Stimulated activated CD4-positive, alpha-beta T cell treated with anti-CD3 and anti-CD28 coated beads, Interleukin-12 subunit alpha, Interleukin-12 subunit beta, amount 100 ng/mL, for 48 hours (primary cell): ENCODE measurements at regions not wholly inside any gene's neighbourhood (a gene's known extent, or its start where the extent isn't known, plus 50 kb on each side); places are given as distances from the start of the nearest gene placed in this dataset.

ENCODE experiments used
- DNase-seq, 3 donors: peaks; one replicate each; pipeline ENCODE4 v3.0.0-alpha.2; 2020; ENCODE audit warnings: low read depth in 2 of 3, low spot score in 1 of 3

- DNase-seq, result no peak
Measured at GRCh38 chr16:50881956-50882355, 140.1 kb downstream of the CYLD start.

DNA sequence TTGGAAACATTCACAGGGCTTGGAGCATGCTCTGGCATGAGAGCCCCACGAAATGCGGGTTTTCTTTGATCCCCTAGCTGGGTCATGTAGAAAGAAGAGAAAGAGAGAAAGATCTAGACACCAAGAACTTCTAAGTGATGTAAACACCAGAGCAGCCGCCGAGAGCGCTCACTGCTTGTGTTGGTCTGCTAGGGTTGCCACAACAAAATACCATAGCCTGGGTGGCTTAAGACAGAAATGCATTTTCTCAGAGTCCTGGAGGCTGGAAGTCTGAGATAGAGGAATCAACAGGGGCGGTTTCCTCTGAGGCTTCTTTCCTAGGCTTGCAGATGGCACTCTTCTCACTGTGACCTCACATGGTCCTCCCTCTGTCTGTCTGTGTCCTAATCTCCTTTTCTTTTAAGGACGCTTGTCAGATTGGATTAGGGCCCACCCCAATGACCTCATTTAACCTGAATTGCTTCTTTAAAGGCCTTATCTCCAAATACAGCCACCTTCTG lies 139.5 kb downstream of the CYLD start:
- DNase-seq, result no peak

GRCh38 chr16:50880926-50881325 lies 139.0 kb downstream of the CYLD start:
- no peak for DNase-seq

DNA sequence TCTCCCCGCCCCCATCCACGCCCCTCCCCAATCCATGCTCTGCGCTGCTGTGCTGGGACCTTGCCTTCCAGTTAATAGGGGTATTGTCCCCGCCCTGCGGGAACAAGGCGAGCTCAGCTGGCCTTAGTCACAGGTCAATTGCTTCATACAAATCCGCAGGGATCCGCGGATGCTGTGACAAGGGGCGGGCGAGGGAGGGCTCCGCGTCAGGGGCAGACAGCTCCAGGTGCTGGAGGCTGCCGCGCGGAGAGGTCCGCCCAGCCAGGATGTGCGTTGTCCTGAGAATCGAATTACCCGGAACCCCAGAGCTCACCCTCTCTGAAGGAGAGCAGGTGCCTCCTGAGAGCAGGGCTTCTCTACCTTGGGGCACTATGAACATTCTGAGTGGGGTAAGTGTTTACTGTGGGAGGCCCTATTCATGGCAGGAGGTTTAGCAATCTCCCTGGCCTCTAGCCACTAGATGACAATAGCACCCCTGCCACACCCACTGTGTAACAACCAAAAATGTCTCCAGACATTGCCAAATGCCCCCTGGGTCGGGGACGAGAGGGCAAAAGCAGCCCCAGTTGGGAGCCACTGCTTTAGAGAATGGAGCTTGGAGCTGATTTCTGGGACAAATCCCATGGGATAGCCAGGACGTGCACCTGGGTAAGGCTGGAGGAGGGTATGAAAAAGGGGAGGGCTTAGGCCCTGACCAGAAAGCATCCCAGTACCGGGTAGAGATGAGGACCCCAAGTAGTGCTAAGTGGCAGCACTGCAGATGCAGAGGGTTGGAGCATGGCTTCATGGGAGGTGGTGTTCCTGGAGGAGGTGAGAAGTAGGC lies 138.2 kb downstream of the CYLD start:
- no peak for DNase-seq

DNA sequence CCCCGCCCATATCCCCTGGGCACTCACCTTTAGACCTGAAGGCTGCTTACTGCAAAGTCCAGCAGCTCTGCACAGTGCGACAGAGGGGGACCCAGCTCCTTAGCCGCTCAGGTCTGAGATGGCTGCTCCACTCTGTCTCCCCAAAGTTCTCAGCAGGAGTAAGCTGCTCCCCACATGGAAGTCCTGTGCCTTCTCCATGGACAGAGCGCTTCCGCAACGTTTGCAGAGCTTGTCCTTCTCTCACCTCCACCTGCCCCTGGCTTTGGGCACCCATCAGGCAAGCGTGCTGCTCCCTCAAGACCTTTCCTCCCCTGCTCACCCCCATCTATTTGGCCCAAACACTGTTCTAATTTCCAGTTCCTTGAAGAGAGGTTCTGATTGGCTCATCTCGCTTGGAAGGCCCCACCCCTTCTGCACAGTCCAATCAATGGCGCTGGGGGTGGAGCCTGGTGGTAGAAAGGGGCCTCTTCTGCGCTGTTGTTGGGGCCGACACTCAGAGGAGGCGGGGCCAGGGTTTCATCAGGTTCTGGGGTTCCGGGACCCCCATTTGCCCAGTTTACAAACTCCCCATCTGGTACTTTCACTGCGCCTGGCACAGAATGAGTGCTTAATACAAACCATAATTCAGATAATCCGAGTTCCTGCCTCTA lies 137.2 kb downstream of the CYLD start:
- no peak for DNase-seq

- DNase-seq, result no peak
Measured at GRCh38 chr16:50878536-50878935, 136.7 kb downstream of the CYLD start.

DNA sequence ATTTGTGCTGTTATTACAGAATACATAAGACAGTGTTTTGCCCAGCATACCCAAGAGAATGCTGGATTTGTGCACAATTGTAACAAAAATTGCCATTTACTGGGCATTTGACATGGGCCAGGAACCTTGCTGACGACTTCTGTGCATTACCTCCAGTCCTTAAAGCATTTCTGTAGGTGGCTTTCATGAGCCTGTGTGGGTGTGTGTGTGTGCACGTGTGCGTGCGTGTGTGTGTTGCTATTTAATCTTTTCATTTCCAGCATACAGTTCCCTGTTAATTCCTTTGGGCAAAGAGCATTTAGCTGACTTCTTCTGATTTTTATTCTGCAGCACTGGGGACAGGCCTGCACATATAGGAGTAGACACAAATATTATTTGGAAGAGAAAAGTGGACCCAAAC lies 134.4 kb downstream of the CYLD start:
- no peak for DNase-seq

DNA sequence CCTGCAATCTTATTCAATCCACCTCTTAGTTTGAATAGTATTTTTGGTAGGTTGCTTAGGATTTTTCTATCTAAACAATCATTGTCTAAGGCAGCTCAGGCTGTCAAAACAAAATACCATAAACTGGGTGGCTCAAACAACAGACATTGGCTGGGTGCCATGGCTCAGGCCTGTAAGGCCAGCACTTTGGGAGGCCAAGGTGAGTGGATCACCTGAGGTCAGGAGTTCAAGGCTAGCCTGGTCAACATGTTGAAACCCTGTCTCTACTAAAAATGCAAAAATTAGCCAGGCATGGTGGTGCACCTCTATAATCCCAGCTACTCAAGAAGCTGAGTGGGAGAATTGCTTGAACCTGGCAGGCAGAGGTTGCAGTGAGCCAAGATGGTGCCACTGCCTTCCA lies 126.7 kb downstream of the CYLD start:
- DNase-seq, result no peak

GRCh38 chr16:50866806-50867205 lies 124.9 kb downstream of the CYLD start:
- DNase-seq, result no peak

DNA sequence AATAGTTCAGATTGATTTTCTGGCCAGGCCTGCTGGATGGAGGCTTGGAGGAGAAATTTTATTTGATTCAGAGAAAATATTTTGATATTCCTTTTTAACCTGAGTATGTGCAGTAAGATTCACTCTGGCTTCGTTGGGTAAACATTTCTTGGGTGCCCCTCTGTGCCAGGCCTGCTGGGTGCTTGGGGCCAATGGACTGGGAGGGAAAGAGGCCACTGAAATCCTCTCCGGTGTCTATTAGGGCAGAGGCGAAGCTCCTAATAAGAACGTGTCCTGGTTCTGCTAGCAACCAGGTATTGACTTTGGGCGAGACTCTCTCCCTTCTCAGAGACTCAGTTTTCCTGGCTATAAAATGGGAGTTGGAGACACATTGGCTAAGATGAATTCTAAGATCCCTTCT lies 122.5 kb downstream of the CYLD start:
- no peak for DNase-seq

DNA sequence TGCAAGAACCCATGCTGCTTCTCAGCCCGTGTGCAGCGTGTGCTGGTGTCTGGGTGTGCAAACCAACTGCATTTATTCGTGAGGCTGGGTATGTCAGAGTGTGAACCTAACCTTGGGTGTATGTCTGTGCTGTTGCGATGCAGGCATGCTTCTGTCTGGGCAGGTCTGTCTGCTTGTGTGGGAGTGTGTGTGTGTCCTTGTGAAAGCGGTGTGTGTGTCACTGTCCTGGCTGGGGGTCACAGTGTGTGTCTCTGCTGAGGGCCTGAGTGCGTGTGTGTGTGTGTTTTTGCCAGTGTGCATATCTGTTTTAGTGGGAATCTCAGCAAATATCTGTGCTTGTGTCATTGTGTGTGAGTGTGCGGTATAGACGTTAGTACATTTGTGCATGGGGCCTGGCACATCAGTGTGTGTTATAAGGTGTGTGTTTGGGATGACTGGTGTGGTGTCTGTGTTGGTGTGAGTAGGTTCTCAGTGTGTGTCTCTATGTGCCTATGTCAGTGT lies 121.8 kb downstream of the CYLD start:
- DNase-seq, result no peak

GRCh38 chr16:50862818-50863643 lies 121.1 kb downstream of the CYLD start:
- no peak for DNase-seq

- DNase-seq, result no peak
Measured at GRCh38 chr16:50861970-50862411, 120.1 kb downstream of the CYLD start.

GRCh38 chr16:50861451-50861850 lies 119.6 kb downstream of the CYLD start:
- DNase-seq, result no peak

DNA sequence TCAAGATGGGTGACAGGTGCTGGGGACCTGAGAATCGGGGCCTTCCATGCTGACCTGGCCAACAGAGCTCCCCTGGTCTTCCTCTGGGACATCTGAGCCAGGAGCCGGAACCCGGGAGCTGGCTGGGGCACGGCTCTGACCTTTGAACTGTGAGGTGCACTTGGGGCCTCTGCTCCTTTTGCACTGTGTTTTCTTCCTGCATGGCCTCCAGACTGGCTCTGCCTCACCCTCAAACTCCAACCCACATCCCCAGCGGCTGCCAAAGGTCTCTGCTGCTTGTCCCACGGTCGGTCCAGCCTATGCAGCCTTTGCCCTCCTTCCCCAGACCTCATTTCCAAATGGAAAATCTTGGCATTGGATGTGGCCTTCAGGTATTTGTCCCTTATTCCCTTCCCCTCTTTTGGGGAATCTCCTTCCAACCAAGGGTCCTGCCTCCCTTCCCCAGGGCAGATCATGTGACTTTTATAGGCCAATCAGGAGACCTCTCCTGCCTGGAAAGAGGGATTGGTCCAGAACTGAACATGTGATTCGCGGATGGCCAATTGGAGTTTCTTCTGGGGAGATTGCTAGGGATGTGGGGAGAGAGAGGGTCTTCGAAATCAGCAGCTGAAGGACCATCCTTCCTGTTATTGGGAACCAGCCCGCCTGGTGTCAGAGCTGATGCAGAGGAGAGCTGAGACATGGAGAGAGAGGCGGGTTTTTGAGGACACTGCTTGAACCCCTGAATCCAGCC lies 117.9 kb downstream of the CYLD start:
- DNase-seq, result no peak

DNA sequence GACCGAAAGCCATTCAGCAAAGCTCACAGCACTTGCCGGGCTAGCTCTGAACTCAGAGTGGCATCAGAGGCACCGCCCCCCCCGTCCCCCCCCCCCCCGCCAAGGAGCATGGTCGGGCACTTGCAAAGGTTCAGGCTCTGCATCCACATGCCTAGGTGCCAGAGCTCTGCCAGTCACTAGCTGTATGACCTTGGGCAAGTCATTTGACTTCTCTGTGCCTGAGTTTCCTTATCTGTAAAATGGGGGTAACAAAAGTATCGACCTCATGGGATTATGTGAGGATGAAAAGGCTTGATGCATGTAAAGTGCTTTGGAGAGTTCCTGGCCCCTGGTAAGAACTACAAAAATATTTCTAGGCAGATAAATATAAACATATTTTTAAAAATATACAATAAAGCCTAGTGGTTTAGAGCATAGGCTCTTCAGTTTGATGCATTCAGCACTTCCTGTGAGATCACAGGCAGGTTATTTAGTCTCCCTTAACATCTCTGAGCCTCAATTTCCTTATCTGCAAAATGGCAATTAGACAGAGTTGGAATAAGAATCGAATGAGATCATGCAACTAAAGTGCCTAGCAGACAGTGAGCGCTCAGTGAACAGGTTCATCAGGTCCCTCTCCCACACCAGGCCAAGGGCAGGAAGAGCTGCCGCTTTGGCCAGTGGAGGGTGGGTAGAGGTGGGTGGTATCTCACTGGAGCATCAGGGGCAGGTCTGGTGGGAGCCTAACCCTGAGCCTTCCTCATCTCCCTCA lies 117.2 kb downstream of the CYLD start:
- DNase-seq, result no peak

GRCh38 chr16:50858376-50858775 lies 116.5 kb downstream of the CYLD start:
- no peak for DNase-seq

DNA sequence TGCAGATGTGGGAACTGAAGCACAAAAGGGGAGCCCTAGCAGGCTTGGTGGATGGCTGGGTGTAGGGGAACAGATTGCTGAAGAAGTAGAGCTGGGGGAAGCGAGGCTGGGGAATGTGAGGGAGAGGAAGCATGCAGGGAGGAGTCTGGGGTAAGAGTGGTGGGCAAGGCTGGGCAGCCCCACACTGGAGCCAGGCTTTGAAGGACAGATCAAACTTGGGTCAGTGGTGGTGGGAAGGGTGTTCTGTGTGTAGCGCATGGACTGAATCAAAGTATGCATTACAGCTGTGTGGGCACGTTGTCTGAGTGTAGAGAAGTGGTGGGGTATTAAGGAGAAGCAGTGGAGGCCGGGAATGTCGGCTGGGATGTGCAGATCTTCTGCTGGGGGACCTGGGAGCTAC lies 116.0 kb downstream of the CYLD start:
- no peak for DNase-seq

GRCh38 chr16:50856991-50857390 lies 115.1 kb downstream of the CYLD start:
- no peak for DNase-seq

DNA sequence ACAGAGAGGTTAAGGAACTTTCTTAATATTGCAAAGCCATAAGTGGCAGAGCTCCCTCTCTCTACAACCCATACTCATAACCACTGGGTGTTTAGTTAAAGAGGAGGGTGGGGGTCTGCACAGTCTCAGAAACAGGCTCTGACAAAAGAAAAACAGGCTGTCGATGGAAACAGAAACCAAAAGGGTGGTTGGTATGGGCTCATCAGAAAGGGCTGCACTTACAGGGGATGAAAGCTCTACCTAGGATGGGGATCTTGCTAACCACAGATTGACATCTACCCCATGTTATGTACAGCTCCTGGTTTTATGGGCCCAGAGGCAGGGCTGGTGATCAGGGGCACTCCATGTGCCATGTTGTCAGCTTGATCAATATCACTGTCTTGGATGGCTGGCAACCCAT lies 111.4 kb downstream of the CYLD start:
- no peak for DNase-seq
